ENCODE measurements at regions not wholly inside any gene's neighbourhood (a gene's known extent, or its start where the extent isn't known, plus 50 kb on each side); places are given as distances from the start of the nearest gene placed in this dataset.
"Not testable (repeated sequence)": the region's sequence is repeated elsewhere in the genome, so short reads cannot be mapped to it uniquely, and the experiment has no call there.

GRCh38 chr21:9771466-9772347, 749.7 kb upstream of the TPTE start:
- TF ChIP-seq POLR2A (IDR thresholded peaks at IDR 0.05); POLR2AphosphoS5 (IDR thresholded peaks at IDR 0.05; ENCODE audit: insufficient read depth in 1 of 2, low read depth in 1 of 2): not testable (repeated sequence)
- TF ChIP-seq, protein P1, sequence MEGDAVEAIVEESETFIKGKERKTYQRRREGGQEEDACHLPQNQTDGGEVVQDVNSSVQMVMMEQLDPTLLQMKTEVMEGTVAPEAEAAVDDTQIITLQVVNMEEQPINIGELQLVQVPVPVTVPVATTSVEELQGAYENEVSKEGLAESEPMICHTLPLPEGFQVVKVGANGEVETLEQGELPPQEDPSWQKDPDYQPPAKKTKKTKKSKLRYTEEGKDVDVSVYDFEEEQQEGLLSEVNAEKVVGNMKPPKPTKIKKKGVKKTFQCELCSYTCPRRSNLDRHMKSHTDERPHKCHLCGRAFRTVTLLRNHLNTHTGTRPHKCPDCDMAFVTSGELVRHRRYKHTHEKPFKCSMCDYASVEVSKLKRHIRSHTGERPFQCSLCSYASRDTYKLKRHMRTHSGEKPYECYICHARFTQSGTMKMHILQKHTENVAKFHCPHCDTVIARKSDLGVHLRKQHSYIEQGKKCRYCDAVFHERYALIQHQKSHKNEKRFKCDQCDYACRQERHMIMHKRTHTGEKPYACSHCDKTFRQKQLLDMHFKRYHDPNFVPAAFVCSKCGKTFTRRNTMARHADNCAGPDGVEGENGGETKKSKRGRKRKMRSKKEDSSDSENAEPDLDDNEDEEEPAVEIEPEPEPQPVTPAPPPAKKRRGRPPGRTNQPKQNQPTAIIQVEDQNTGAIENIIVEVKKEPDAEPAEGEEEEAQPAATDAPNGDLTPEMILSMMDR (IDR thresholded peaks at IDR 0.05): not testable (repeated sequence)
